ENCODE measurements at regions not wholly inside any gene's neighbourhood (a gene's known extent, or its start where the extent isn't known, plus 50 kb on each side); places are given as distances from the start of the nearest gene placed in this dataset.

- H3K4me3 ChIP-seq (ENCODE audit: low read depth, low read length), result no peak overlapping the region
- no peak for TF ChIP-seq CTCF (IDR thresholded peaks at IDR 0.05; ENCODE audit: borderline replicate concordance, insufficient read depth, low read depth, low read length)
Observed at GRCh38 chr2:104023765-104024164, 830.1 kb upstream of the POU3F3 start.

- H3K4me3 ChIP-seq (ENCODE audit: low read depth, low read length), result no peak overlapping the region
- TF ChIP-seq CTCF (IDR thresholded peaks at IDR 0.05; ENCODE audit: borderline replicate concordance, insufficient read depth, low read depth, low read length), result no peak
Observed at GRCh38 chr2:104025295-104025694, 828.6 kb upstream of the POU3F3 start.

GRCh38 chr2:104026725-104027124, 827.2 kb upstream of the POU3F3 start:
- no peak overlapping the region for H3K4me3 ChIP-seq (ENCODE audit: low read depth, low read length)
- TF ChIP-seq CTCF (IDR thresholded peaks at IDR 0.05; ENCODE audit: borderline replicate concordance, insufficient read depth, low read depth, low read length), result no peak

- no peak for TF ChIP-seq CTCF (IDR thresholded peaks at IDR 0.05; ENCODE audit: borderline replicate concordance, insufficient read depth, low read depth, low read length)
- no peak overlapping the region for H3K4me3 ChIP-seq (ENCODE audit: low read depth, low read length)
Observed at GRCh38 chr2:104027321-104027720, 826.6 kb upstream of the POU3F3 start.

- no peak overlapping the region for H3K4me3 ChIP-seq (ENCODE audit: low read depth, low read length)
- TF ChIP-seq CTCF (IDR thresholded peaks at IDR 0.05; ENCODE audit: borderline replicate concordance, insufficient read depth, low read depth, low read length), result no peak
Observed at GRCh38 chr2:104028061-104028460, 825.9 kb upstream of the POU3F3 start.

GRCh38 chr2:104033399-104033798, 820.5 kb upstream of the POU3F3 start:
- TF ChIP-seq CTCF (IDR thresholded peaks at IDR 0.05; ENCODE audit: borderline replicate concordance, insufficient read depth, low read depth, low read length), result no peak
- no peak overlapping the region for H3K4me3 ChIP-seq (ENCODE audit: low read depth, low read length)

GRCh38 chr2:104040771-104041170, 813.1 kb upstream of the POU3F3 start:
- no peak overlapping the region for H3K4me3 ChIP-seq (ENCODE audit: low read depth, low read length)
- no peak for TF ChIP-seq CTCF (IDR thresholded peaks at IDR 0.05; ENCODE audit: borderline replicate concordance, insufficient read depth, low read depth, low read length)
